ENCODE measurements at regions not wholly inside any gene's neighbourhood (a gene's known extent, or its start where the extent isn't known, plus 50 kb on each side); places are given as distances from the start of the nearest gene placed in this dataset.

GRCh38 chr13:47136504-47136941 lies 239.7 kb upstream of the HTR2A start:
- TF ChIP-seq, protein P1, sequence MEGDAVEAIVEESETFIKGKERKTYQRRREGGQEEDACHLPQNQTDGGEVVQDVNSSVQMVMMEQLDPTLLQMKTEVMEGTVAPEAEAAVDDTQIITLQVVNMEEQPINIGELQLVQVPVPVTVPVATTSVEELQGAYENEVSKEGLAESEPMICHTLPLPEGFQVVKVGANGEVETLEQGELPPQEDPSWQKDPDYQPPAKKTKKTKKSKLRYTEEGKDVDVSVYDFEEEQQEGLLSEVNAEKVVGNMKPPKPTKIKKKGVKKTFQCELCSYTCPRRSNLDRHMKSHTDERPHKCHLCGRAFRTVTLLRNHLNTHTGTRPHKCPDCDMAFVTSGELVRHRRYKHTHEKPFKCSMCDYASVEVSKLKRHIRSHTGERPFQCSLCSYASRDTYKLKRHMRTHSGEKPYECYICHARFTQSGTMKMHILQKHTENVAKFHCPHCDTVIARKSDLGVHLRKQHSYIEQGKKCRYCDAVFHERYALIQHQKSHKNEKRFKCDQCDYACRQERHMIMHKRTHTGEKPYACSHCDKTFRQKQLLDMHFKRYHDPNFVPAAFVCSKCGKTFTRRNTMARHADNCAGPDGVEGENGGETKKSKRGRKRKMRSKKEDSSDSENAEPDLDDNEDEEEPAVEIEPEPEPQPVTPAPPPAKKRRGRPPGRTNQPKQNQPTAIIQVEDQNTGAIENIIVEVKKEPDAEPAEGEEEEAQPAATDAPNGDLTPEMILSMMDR (IDR thresholded peaks at IDR 0.05): no peak
- TF ChIP-seq POLR2A (IDR thresholded peaks at IDR 0.05): no peak

Measured in sigmoid colon (tissue), 3 donors.